Panc1 (cell line): ENCODE measurements at regions not wholly inside any gene's neighbourhood (a gene's known extent, or its start where the extent isn't known, plus 50 kb on each side); places are given as distances from the start of the nearest gene placed in this dataset.

Experiments
- ATAC-seq: fragments of 200-7000 bp; cut with Tn5 transposase; 2 replicates; pipeline ENCODE4 v1.9.1; 2020; ENCODE audit warnings: mild to moderate bottlenecking, moderate library complexity
- BruUV-seq: library from RNA; stranded (reverse); fragments of 400-500 nt; replicated peaks from 2 replicates; lab custom pipeline; 2021; lab: Mats Ljungman, UMichigan
- CTCF ChIA-PET: fragments of 300-600 bp; sonication (Branson Sonifier 250); formaldehyde crosslinking; loops from one replicate; lab custom pipeline; 2022; ENCODE audit warnings: antibody characterized with exemption; lab: Charles Lee
- POLR2A ChIA-PET: fragments of 300-600 bp; sonication (Branson Sonifier 250); formaldehyde crosslinking; loops from one replicate; lab custom pipeline; 2022; ENCODE audit warnings: antibody characterized with exemption; lab: Charles Lee
- DNase-seq: peaks from one replicate; pipeline ENCODE4 v3.0.0-alpha.2; 2010; ENCODE audit warnings: low read depth, low spot score
- H3K27ac ChIP-seq: 2 replicates; pipeline ENCODE4 v1.5.1; 2011; ENCODE audit warnings: mild to moderate bottlenecking, low read length, inconsistent platforms
- H3K27me3 ChIP-seq: fragments of 200-500 bp; sonication (Bioruptor generic); 2 replicates; pipeline ENCODE4 v1.6.0; 2014; ENCODE audit warnings: low read length, inconsistent platforms; ENCODE audit not compliant: control insufficient read depth, insufficient read depth
- H3K36me3 ChIP-seq: fragments of 200-500 bp; sonication (Bioruptor generic); 2 replicates; pipeline ENCODE4 v1.5.1; 2014; ENCODE audit warnings: inconsistent platforms, mild to moderate bottlenecking, low read length, moderate library complexity; ENCODE audit not compliant: control insufficient read depth, insufficient read depth
- H3K4me1 ChIP-seq: 2 replicates; pipeline ENCODE4 v1.5.1; 2011; ENCODE audit warnings: inconsistent platforms, mild to moderate bottlenecking, low read length, moderate library complexity; ENCODE audit not compliant: control insufficient read depth, insufficient read depth
- H3K4me3 ChIP-seq, 2 experiments: 2 replicates each; pipeline ENCODE4 v1.5.1; 2011 to 2012; ENCODE audit warnings: low read depth in 2 of 2, low read length in 2 of 2, mild to moderate bottlenecking in 2 of 2, inconsistent platforms in 1 of 2, moderate library complexity in 1 of 2
- H3K9me3 ChIP-seq: fragments of 200-500 bp; sonication (Bioruptor generic); 2 replicates; pipeline ENCODE4 v1.5.1; 2014; ENCODE audit warnings: low read depth, mild to moderate bottlenecking, inconsistent platforms, low read length, moderate library complexity; ENCODE audit not compliant: control insufficient read depth, insufficient read depth
- POLR2AphosphoS5 ChIP-seq: IDR thresholded peaks from 2 replicates; pipeline ENCODE4 v1.6.1; 2012; ENCODE audit warnings: mild to moderate bottlenecking, low read depth, low read length, moderate library complexity
- REST ChIP-seq, 2 experiments: IDR thresholded peaks; 2 replicates each; pipeline ENCODE4 v1.6.1; 2011 to 2012; ENCODE audit warnings: low read depth in 2 of 2, control low read depth in 1 of 2, low read length in 1 of 2, mild to moderate bottlenecking in 1 of 2, moderate library complexity in 1 of 2; ENCODE audit not compliant: insufficient read depth in 1 of 2
- SIN3A ChIP-seq: IDR thresholded peaks from 2 replicates; pipeline ENCODE4 v1.6.1; 2012; ENCODE audit warnings: low read depth, mild to moderate bottlenecking, low read length, moderate library complexity, borderline replicate concordance; ENCODE audit not compliant: insufficient read depth
- TCF7L2 ChIP-seq: IDR thresholded peaks from 2 replicates; pipeline ENCODE4 v1.6.1; 2011; ENCODE audit warnings: mild to moderate bottlenecking, low read depth, low read length, inconsistent platforms
- in situ Hi-C: cut with HindIII; loops from 2 replicates; pipeline ENCODE4 v1.10.0; 2016; ENCODE audit warnings: low sequenced_read_pairs, low pct_unique_long_range_greater_than_20kb
- intact Hi-C: fragments of 100-400 bp; cut with micrococcal nuclease; formaldehyde crosslinking; loops from one replicate; pipeline ENCODE4 v1.10.0; 2022; ENCODE audit not compliant: unreplicated experiment
- TF ChIP-seq, protein P1 (sequence below): fragments of 450-650 bp; IDR thresholded peaks from 2 replicates; pipeline ENCODE4 v1.5.1; 2017; ENCODE audit warnings: mild to moderate bottlenecking

GRCh38 chr3:101966226-101966625 is 116.9 kb downstream of the NFKBIZ start:
- no peak for DNase-seq
- POLR2A ChIA-PET: no interaction called here
- in situ Hi-C loops: no loop called here
- no TSS peak for BruUV-seq
- no peak overlapping the region for H3K4me3 ChIP-seq
- H3K4me1 ChIP-seq: no peaks in the 10 kb centered on the region
- no peak overlapping the region for H3K27ac ChIP-seq
- no peaks in the 10 kb centered on the region for H3K36me3 ChIP-seq
- H3K27me3 ChIP-seq: no peaks in the 10 kb centered on the region
- ATAC-seq: no peak
- intact Hi-C loops: no loop called here
- H3K9me3 ChIP-seq: no peaks in the 10 kb centered on the region
- CTCF ChIA-PET: no interaction called here
- TF ChIP-seq REST (IDR thresholded peaks at IDR 0.05; ENCODE audit: insufficient read depth in 1 of 2, low read depth in 2 of 2, low read length in 1 of 2) (no peak), TCF7L2 (no peak), SIN3A (no peak), POLR2AphosphoS5 (no peak)
- TF ChIP-seq, protein P1, sequence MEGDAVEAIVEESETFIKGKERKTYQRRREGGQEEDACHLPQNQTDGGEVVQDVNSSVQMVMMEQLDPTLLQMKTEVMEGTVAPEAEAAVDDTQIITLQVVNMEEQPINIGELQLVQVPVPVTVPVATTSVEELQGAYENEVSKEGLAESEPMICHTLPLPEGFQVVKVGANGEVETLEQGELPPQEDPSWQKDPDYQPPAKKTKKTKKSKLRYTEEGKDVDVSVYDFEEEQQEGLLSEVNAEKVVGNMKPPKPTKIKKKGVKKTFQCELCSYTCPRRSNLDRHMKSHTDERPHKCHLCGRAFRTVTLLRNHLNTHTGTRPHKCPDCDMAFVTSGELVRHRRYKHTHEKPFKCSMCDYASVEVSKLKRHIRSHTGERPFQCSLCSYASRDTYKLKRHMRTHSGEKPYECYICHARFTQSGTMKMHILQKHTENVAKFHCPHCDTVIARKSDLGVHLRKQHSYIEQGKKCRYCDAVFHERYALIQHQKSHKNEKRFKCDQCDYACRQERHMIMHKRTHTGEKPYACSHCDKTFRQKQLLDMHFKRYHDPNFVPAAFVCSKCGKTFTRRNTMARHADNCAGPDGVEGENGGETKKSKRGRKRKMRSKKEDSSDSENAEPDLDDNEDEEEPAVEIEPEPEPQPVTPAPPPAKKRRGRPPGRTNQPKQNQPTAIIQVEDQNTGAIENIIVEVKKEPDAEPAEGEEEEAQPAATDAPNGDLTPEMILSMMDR: no peak

GRCh38 chr3:101970212-101970611 is 120.9 kb downstream of the NFKBIZ start:
- no peak for ATAC-seq
- ChIA-PET POLR2A (no interaction called here), CTCF (interaction anchor here (0.6 kb wide), 1 partner anchor 1055 kb away, joined by 3 read pairs; no protein-coding TSS in a partner anchor)
- Histone ChIP-seq H3K4me1 (no peaks in the 10 kb centered on the region), H3K36me3 (no peaks in the 10 kb centered on the region), H3K9me3 (no peaks in the 10 kb centered on the region), H3K4me3 (no peak overlapping the region), H3K27ac (no peak overlapping the region), H3K27me3 (no peaks in the 10 kb centered on the region)
- in situ Hi-C loops: no loop called here
- no TSS peak for BruUV-seq
- DNase-seq: no peak
- intact Hi-C loops: no loop called here
- TF ChIP-seq SIN3A: no peak
- no peak for TF ChIP-seq TCF7L2
- TF ChIP-seq REST (IDR thresholded peaks at IDR 0.05; ENCODE audit: insufficient read depth in 1 of 2, low read depth in 2 of 2, low read length in 1 of 2): no peak
- no peak for TF ChIP-seq POLR2AphosphoS5
- TF ChIP-seq, protein P1: no peak
